DOHH2 (cell line): ENCODE measurements at regions not wholly inside any gene's neighbourhood (a gene's known extent, or its start where the extent isn't known, plus 50 kb on each side); places are given as distances from the start of the nearest gene placed in this dataset.

ENCODE experiments used
- EZH2phosphoT487 ChIP-seq: fragments of 200-600 bp; sonication (generic); IDR thresholded peaks from 2 replicates; pipeline ENCODE4 v1.6.1; 2017; ENCODE audit warnings: borderline replicate concordance, mild to moderate bottlenecking, antibody characterized with exemption, low read length, moderate library complexity, mixed read lengths
- TF ChIP-seq, protein P1 (sequence below): fragments of 200-600 bp; sonication (generic); IDR thresholded peaks from one replicate; pipeline ENCODE4 v1.5.1; 2014; ENCODE audit warnings: antibody characterized with exemption, mild to moderate bottlenecking, low read depth, low read length; ENCODE audit not compliant: poor library complexity, severe bottlenecking

DNA sequence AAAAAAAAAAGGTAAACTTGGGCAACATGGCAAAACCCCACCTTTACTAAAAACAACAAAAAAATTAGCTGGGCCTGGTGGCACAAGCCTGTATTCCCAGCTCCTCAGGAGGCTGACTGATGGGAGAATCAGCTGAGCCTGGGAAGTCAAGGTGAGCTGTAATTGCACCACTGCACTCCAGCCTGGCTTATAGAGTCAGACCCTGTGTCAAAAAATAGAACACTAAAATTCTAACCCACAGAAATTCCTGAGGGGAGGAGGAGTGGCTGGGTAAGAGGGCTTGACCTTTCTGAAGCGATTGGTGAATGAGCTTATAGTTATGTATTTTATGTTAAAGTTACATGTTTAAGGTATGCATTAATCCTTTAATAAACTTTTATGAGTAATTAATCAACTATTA is 53.3 kb downstream of the FAT3 start:
- TF ChIP-seq, protein P1, sequence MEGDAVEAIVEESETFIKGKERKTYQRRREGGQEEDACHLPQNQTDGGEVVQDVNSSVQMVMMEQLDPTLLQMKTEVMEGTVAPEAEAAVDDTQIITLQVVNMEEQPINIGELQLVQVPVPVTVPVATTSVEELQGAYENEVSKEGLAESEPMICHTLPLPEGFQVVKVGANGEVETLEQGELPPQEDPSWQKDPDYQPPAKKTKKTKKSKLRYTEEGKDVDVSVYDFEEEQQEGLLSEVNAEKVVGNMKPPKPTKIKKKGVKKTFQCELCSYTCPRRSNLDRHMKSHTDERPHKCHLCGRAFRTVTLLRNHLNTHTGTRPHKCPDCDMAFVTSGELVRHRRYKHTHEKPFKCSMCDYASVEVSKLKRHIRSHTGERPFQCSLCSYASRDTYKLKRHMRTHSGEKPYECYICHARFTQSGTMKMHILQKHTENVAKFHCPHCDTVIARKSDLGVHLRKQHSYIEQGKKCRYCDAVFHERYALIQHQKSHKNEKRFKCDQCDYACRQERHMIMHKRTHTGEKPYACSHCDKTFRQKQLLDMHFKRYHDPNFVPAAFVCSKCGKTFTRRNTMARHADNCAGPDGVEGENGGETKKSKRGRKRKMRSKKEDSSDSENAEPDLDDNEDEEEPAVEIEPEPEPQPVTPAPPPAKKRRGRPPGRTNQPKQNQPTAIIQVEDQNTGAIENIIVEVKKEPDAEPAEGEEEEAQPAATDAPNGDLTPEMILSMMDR = no peak
- no peak for TF ChIP-seq EZH2phosphoT487
